Progenitor cell of endocrine pancreas (in vitro differentiated cells): ENCODE measurements at regions not wholly inside any gene's neighbourhood (a gene's known extent, or its start where the extent isn't known, plus 50 kb on each side); places are given as distances from the start of the nearest gene placed in this dataset.

Experiments
- DNase-seq: peaks from one replicate; pipeline ENCODE4 v3.0.0; 2021; ENCODE audit warnings: low spot score; ENCODE audit not compliant: unreplicated experiment
- H3K27ac Mint-ChIP-seq: 2 replicates; pipeline ENCODE4 v1.8.0; 2021; ENCODE audit warnings: mild to moderate bottlenecking, moderate library complexity, mixed read lengths
- H3K27me3 Mint-ChIP-seq: 2 replicates; pipeline ENCODE4 v1.8.0; 2021; ENCODE audit warnings: mixed read lengths
- H3K36me3 Mint-ChIP-seq: 2 replicates; pipeline ENCODE4 v1.8.0; 2022; ENCODE audit warnings: mixed read lengths; ENCODE audit not compliant: insufficient read depth
- H3K4me1 Mint-ChIP-seq: 2 replicates; pipeline ENCODE4 v1.8.0; 2021; ENCODE audit warnings: low read depth, mixed read lengths
- H3K4me3 Mint-ChIP-seq: 2 replicates; pipeline ENCODE4 v1.8.0; 2021; ENCODE audit warnings: low read depth, mild to moderate bottlenecking, moderate library complexity, mixed read lengths
- H3K9me3 Mint-ChIP-seq: 2 replicates; pipeline ENCODE4 v1.8.0; 2021; ENCODE audit warnings: low read depth, mixed read lengths
- CTCF ChIP-seq: fragments of 200-600 bp; sonication (generic); IDR thresholded peaks from one replicate; pipeline ENCODE4 v1.5.0; 2021; ENCODE audit warnings: antibody characterized with exemption, mild to moderate bottlenecking; ENCODE audit not compliant: unreplicated experiment

DNA sequence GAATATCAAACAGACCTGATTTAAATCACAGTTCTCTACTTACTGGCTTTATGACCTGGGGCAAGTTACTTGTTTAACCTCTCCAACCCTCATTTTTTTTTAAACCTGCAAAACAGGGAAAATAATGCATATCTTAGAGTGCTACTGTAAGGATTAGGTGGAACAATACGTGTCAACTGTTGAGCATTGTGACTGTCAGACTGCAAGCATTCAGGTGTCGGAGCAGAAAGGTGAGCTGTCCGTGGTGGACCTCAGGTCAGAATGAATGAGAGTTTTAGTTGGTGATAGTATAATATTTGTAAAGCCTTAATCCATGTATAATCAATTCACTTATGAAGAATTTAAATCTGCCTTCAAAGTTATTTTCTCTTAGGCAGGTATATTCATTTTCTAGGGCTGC is 404.2 kb downstream of the ETNK1 start:
- peaks cover 16% of the 10 kb centered on the region for H3K4me1 Mint-ChIP-seq
- no peak overlapping the region for H3K4me3 Mint-ChIP-seq
- DNase-seq: no peak
- TF ChIP-seq CTCF: no peak
- H3K36me3 Mint-ChIP-seq: no peaks in the 10 kb centered on the region
- H3K9me3 Mint-ChIP-seq: no peaks in the 10 kb centered on the region
- H3K27ac Mint-ChIP-seq: no peak overlapping the region
- no peaks in the 10 kb centered on the region for H3K27me3 Mint-ChIP-seq

DNA sequence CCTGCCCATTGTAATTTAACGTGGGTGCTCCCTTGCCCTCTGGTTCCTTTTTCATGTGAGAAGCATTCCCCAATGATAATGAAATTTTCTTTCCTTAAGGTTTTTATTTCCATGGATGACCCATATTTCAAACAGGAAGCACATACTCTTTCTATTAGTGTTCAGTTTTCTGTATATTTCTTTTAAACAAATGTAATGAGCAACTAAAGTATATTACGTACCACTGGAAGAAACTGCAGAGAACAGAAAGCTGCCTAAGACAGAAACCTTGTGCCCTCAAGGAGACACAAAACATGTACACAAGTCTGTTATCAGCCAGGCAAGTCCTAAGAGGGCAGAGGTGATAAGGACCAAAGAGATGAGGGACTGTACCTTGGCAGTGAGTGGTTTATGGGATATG is 414.9 kb downstream of the ETNK1 start:
- no peak for TF ChIP-seq CTCF
- no peaks in the 10 kb centered on the region for H3K27me3 Mint-ChIP-seq
- no peaks in the 10 kb centered on the region for H3K9me3 Mint-ChIP-seq
- no peaks in the 10 kb centered on the region for H3K4me1 Mint-ChIP-seq
- no peak overlapping the region for H3K27ac Mint-ChIP-seq
- H3K36me3 Mint-ChIP-seq: no peaks in the 10 kb centered on the region
- no peak overlapping the region for H3K4me3 Mint-ChIP-seq
- DNase-seq: no peak

- peaks cover 3% of the 10 kb centered on the region for H3K4me1 Mint-ChIP-seq
- H3K4me3 Mint-ChIP-seq: no peak overlapping the region
- H3K27me3 Mint-ChIP-seq: no peaks in the 10 kb centered on the region
- H3K9me3 Mint-ChIP-seq: no peaks in the 10 kb centered on the region
- H3K27ac Mint-ChIP-seq: no peak overlapping the region
- TF ChIP-seq CTCF: no peak
- H3K36me3 Mint-ChIP-seq: no peaks in the 10 kb centered on the region
- no peak for DNase-seq
Measured at GRCh38 chr12:23041774-23042173, 416.8 kb downstream of the ETNK1 start.

DNA sequence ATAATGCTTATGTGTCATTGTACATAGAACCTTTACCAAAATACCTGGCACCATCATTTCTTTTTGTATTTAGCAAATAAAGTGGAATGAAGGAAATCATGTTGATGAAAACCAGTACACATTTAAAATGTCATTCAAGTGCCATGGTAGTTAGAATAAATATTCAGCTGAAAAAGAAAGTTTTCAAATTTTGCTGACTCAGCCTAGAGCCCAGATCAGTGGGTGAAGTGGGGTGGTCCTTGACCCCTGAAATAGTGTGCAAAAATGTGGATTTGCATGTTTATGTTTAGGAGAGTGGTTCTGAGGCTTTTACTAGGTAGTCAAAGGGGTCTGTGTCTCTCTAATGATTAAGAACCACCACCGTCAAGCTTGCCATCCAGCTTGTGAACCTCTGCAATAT is 418.7 kb downstream of the ETNK1 start:
- no peak for DNase-seq
- Mint-ChIP-seq H3K9me3 (no peaks in the 10 kb centered on the region), H3K4me3 (no peak overlapping the region), H3K27ac (no peak overlapping the region), H3K36me3 (no peaks in the 10 kb centered on the region), H3K4me1 (peaks cover 3% of the 10 kb centered on the region), H3K27me3 (no peaks in the 10 kb centered on the region)
- no peak for TF ChIP-seq CTCF

- TF ChIP-seq CTCF: no peak
- Mint-ChIP-seq H3K4me1 (peaks cover 3% of the 10 kb centered on the region), H3K9me3 (peaks cover 7% of the 10 kb centered on the region), H3K27ac (no peak overlapping the region), H3K4me3 (no peak overlapping the region), H3K36me3 (no peaks in the 10 kb centered on the region), H3K27me3 (no peaks in the 10 kb centered on the region)
- no peak for DNase-seq
Measured at GRCh38 chr12:23049180-23049579, 424.2 kb downstream of the ETNK1 start.

DNA sequence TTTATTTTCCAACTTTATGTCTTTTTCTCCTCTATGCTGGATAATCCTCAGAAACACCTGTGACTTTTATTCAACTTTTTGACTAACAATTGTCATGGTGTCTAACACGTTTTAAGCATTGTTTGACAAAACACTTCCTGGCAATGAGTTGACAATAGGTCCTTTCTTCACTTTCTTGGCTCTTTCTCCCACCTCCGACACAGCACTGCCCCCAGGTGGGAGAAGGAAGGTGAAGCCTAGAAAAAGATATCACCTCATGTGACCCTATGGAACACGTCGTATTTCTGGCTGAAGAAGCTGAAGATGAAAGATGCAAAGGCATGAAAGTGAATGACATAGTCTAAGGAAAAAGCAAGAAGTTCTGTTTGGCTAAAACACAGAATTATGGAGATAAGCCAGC is 430.0 kb downstream of the ETNK1 start:
- Mint-ChIP-seq H3K4me1 (no peaks in the 10 kb centered on the region), H3K36me3 (no peaks in the 10 kb centered on the region), H3K9me3 (peaks cover 7% of the 10 kb centered on the region), H3K27ac (no peak overlapping the region), H3K4me3 (no peak overlapping the region), H3K27me3 (no peaks in the 10 kb centered on the region)
- DNase-seq: peak; percentile 55
- TF ChIP-seq CTCF: peak; percentile 90
